Neural progenitor cell (in vitro differentiated cells): ENCODE measurements at regions not wholly inside any gene's neighbourhood (a gene's known extent, or its start where the extent isn't known, plus 50 kb on each side); places are given as distances from the start of the nearest gene placed in this dataset.

Source experiments
- DNase-seq: peaks from one replicate; pipeline ENCODE4 v3.0.0-alpha.2; 2016; ENCODE audit warnings: low spot score
- H2AFZ ChIP-seq: fragments of 200-600 bp; sonication (generic); replicated peaks from 2 replicates; pipeline ENCODE4 v1.6.1; 2016; ENCODE audit warnings: antibody characterized with exemption
- H3F3A ChIP-seq: fragments of 200-600 bp; sonication (generic); 2 replicates; pipeline ENCODE4 v1.6.1; 2016; ENCODE audit warnings: antibody characterized with exemption, low read depth
- H3K27ac ChIP-seq: fragments of 200-600 bp; sonication (generic); 2 replicates; pipeline ENCODE4 v1.5.1; 2016; ENCODE audit warnings: mild to moderate bottlenecking
- H3K27me3 ChIP-seq: fragments of 200-600 bp; sonication (generic); 2 replicates; pipeline ENCODE4 v1.6.1; 2016; ENCODE audit warnings: mild to moderate bottlenecking, moderate library complexity
- H3K36me3 ChIP-seq: fragments of 200-600 bp; sonication (generic); 2 replicates; pipeline ENCODE4 v1.5.1; 2016
- H3K4me1 ChIP-seq: fragments of 200-600 bp; sonication (generic); 2 replicates; pipeline ENCODE4 v1.6.1; 2016; ENCODE audit warnings: mixed run types
- H3K4me2 ChIP-seq: fragments of 200-600 bp; sonication (generic); 2 replicates; pipeline ENCODE4 v1.6.1; 2016
- H3K4me3 ChIP-seq: fragments of 200-600 bp; sonication (generic); 2 replicates; pipeline ENCODE4 v1.5.1; 2016
- H3K79me2 ChIP-seq: fragments of 200-600 bp; sonication (generic); 2 replicates; pipeline ENCODE4 v1.6.1; 2016; ENCODE audit warnings: low read depth
- H3K9ac ChIP-seq: fragments of 200-600 bp; sonication (generic); 2 replicates; pipeline ENCODE4 v1.6.1; 2016
- H3K9me3 ChIP-seq: fragments of 200-600 bp; sonication (generic); 2 replicates; pipeline ENCODE4 v1.5.1; 2016; ENCODE audit warnings: low read depth
- H4K20me1 ChIP-seq: fragments of 200-600 bp; sonication (generic); 2 replicates; pipeline ENCODE4 v1.6.1; 2016; ENCODE audit warnings: low read depth
- H3K27ac Mint-ChIP-seq: 3 replicates; pipeline ENCODE4 v1.8.0; 2021; ENCODE audit warnings: mixed read lengths
- H3K27me3 Mint-ChIP-seq: 2 replicates; pipeline ENCODE4 v1.8.0; 2022; ENCODE audit warnings: low read depth, mild to moderate bottlenecking, inconsistent platforms, moderate library complexity, mixed read lengths; ENCODE audit not compliant: insufficient read depth
- H3K36me3 Mint-ChIP-seq: 3 replicates; pipeline ENCODE4 v1.8.0; 2021; ENCODE audit warnings: mixed read lengths
- H3K4me1 Mint-ChIP-seq: 3 replicates; pipeline ENCODE4 v1.8.0; 2021; ENCODE audit warnings: mixed read lengths
- H3K4me3 Mint-ChIP-seq: 3 replicates; pipeline ENCODE4 v1.8.0; 2021; ENCODE audit warnings: mild to moderate bottlenecking, moderate library complexity, mixed read lengths
- H3K9me3 Mint-ChIP-seq: 3 replicates; pipeline ENCODE4 v1.8.0; 2020; ENCODE audit warnings: mixed read lengths
- EZH2 ChIP-seq: fragments of 200-600 bp; sonication (generic); IDR thresholded peaks from 2 replicates; pipeline ENCODE4 v1.6.1; 2017; ENCODE audit warnings: antibody characterized with exemption, mild to moderate bottlenecking, moderate library complexity
- EZH2phosphoT487 ChIP-seq: fragments of 200-600 bp; sonication (generic); IDR thresholded peaks from 2 replicates; pipeline ENCODE4 v1.6.1; 2017; ENCODE audit warnings: antibody characterized with exemption
- TF ChIP-seq, protein P1 (sequence below): fragments of 200-600 bp; sonication (generic); IDR thresholded peaks from 2 replicates; pipeline ENCODE4 v1.5.1; 2017; ENCODE audit warnings: antibody characterized with exemption, mild to moderate bottlenecking

DNA sequence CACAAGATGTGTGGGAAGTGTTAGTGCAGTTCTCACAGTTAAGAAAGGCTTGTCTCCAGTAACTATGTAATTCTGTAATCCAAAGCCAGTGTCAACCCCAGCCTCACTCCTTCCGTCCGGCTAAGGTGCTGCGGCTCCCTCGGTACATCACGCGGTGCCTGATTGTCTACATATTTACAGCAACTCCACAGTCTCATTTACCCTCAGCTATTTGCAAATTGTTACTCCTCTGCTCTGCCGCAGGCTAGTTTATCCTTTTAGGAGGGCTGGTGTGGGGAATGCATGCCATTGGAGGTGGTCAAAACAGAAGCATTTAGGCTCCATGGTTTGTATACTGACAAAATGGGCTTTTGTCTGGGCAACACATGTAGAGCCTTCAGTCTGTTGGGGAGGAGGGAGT, 358.3 kb downstream of the METTL15 start:
- no peak overlapping the region for H3K27ac ChIP-seq
- no peaks in the 10 kb centered on the region for H3K79me2 ChIP-seq
- no peaks in the 10 kb centered on the region for H3K36me3 Mint-ChIP-seq
- H3K36me3 ChIP-seq: no peaks in the 10 kb centered on the region
- TF ChIP-seq EZH2phosphoT487 (no peak), EZH2 (no peak)
- TF ChIP-seq, protein P1, sequence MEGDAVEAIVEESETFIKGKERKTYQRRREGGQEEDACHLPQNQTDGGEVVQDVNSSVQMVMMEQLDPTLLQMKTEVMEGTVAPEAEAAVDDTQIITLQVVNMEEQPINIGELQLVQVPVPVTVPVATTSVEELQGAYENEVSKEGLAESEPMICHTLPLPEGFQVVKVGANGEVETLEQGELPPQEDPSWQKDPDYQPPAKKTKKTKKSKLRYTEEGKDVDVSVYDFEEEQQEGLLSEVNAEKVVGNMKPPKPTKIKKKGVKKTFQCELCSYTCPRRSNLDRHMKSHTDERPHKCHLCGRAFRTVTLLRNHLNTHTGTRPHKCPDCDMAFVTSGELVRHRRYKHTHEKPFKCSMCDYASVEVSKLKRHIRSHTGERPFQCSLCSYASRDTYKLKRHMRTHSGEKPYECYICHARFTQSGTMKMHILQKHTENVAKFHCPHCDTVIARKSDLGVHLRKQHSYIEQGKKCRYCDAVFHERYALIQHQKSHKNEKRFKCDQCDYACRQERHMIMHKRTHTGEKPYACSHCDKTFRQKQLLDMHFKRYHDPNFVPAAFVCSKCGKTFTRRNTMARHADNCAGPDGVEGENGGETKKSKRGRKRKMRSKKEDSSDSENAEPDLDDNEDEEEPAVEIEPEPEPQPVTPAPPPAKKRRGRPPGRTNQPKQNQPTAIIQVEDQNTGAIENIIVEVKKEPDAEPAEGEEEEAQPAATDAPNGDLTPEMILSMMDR: no peak
- H3K27me3 ChIP-seq: no peaks in the 10 kb centered on the region
- no peak overlapping the region for H3K4me2 ChIP-seq
- H4K20me1 ChIP-seq: no peaks in the 10 kb centered on the region
- H3K27me3 Mint-ChIP-seq: no peaks in the 10 kb centered on the region
- H3K4me1 Mint-ChIP-seq: peaks cover 12% of the 10 kb centered on the region
- peaks cover 13% of the 10 kb centered on the region for H3K4me1 ChIP-seq
- H3K9me3 ChIP-seq: no peaks in the 10 kb centered on the region
- no peak overlapping the region for H3K4me3 Mint-ChIP-seq
- H3K27ac Mint-ChIP-seq: no peak overlapping the region
- H3K9me3 Mint-ChIP-seq: no peaks in the 10 kb centered on the region
- DNase-seq: no peak
- no peak overlapping the region for H3K4me3 ChIP-seq
- H2AFZ ChIP-seq: peak overlapping the region; percentile 37
- H3F3A ChIP-seq: no peaks in the 10 kb centered on the region
- no peak overlapping the region for H3K9ac ChIP-seq

DNA sequence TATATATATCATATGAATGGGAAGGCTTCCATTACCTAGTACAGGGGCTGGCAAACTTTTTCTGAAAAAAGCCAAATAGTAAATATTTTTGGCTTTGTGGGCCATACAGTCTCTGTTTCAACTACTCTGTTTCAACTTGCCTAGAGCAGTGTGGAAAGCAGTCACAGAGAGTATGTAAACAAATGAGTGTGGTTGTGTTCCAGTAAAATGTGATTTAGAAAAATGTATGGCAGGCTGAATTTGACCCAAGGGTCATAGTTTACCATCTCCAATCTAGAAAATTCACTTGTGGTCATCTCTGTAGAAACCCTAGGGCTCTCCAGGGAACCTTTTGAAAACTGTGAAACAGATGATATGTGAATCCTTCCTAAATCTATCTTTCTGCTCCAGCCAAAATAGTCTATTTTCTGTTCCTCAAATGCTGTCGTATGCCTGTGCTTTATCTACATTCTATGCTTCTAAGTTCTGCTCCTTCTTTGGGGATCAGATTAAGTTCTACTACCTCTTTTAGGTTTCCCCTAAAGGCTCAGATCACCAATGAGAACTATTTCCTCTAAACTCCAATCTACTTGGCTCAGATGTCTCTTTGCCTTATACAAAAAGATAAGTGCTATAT, 356.2 kb downstream of the METTL15 start:
- no peaks in the 10 kb centered on the region for H3K36me3 ChIP-seq
- no peaks in the 10 kb centered on the region for H3K36me3 Mint-ChIP-seq
- no peak overlapping the region for H3K4me3 Mint-ChIP-seq
- no peak overlapping the region for H3K27ac Mint-ChIP-seq
- no peaks in the 10 kb centered on the region for H3F3A ChIP-seq
- no peak for DNase-seq
- H3K9me3 ChIP-seq: no peaks in the 10 kb centered on the region
- no peaks in the 10 kb centered on the region for H3K27me3 ChIP-seq
- H3K27me3 Mint-ChIP-seq: no peaks in the 10 kb centered on the region
- H3K9me3 Mint-ChIP-seq: no peaks in the 10 kb centered on the region
- no peaks in the 10 kb centered on the region for H3K79me2 ChIP-seq
- no peak overlapping the region for H2AFZ ChIP-seq
- peaks cover 24% of the 10 kb centered on the region for H3K4me1 ChIP-seq
- no peak overlapping the region for H3K4me3 ChIP-seq
- H3K9ac ChIP-seq: no peak overlapping the region
- H4K20me1 ChIP-seq: no peaks in the 10 kb centered on the region
- no peak overlapping the region for H3K4me2 ChIP-seq
- peaks cover 5% of the 10 kb centered on the region for H3K4me1 Mint-ChIP-seq
- no peak overlapping the region for H3K27ac ChIP-seq
- TF ChIP-seq EZH2phosphoT487: no peak
- TF ChIP-seq EZH2: no peak
- TF ChIP-seq, protein P1: no peak

DNA sequence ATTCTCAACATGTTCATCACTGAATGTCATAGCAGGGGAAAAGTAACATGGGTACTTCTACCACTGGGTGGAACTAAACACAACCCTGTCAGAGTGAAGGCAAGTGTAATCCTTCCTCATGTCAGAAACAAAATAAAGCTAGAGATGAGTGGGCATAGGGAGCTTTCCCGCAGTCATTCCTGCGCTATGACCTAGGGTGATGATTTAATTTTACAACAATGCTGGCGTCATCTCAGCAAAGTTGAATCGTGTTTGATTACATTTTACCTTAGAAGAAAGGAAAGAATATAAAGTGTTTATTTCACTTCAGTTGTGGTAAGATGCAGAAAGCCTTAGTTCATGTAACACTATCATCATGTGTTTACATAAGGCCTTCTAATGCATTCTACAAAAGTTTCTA, 355.6 kb downstream of the METTL15 start:
- H3K9me3 ChIP-seq: no peaks in the 10 kb centered on the region
- Mint-ChIP-seq H3K27me3 (no peaks in the 10 kb centered on the region), H3K27ac (no peak overlapping the region), H3K4me3 (no peak overlapping the region), H3K36me3 (no peaks in the 10 kb centered on the region), H3K9me3 (no peaks in the 10 kb centered on the region), H3K4me1 (peaks cover 5% of the 10 kb centered on the region)
- no peak overlapping the region for H3K4me2 ChIP-seq
- no peaks in the 10 kb centered on the region for H4K20me1 ChIP-seq
- no peaks in the 10 kb centered on the region for H3K27me3 ChIP-seq
- H3K4me1 ChIP-seq: peaks cover 24% of the 10 kb centered on the region
- TF ChIP-seq EZH2: no peak
- TF ChIP-seq EZH2phosphoT487: no peak
- TF ChIP-seq, protein P1: no peak
- no peak overlapping the region for H2AFZ ChIP-seq
- no peaks in the 10 kb centered on the region for H3F3A ChIP-seq
- no peak overlapping the region for H3K27ac ChIP-seq
- H3K36me3 ChIP-seq: no peaks in the 10 kb centered on the region
- H3K79me2 ChIP-seq: no peaks in the 10 kb centered on the region
- H3K9ac ChIP-seq: no peak overlapping the region
- no peak for DNase-seq
- H3K4me3 ChIP-seq: no peak overlapping the region
